Endodermal cell (in vitro differentiated cells): ENCODE measurements at regions not wholly inside any gene's neighbourhood (a gene's known extent, or its start where the extent isn't known, plus 50 kb on each side); places are given as distances from the start of the nearest gene placed in this dataset.
"Not testable (repeated sequence)": the region's sequence is repeated elsewhere in the genome, so short reads cannot be mapped to it uniquely, and the experiment has no call there.

Source experiments
- DNase-seq: peaks from one replicate; pipeline ENCODE4 v3.0.0-alpha.2; 2017
- H3K27ac ChIP-seq: 2 replicates; pipeline ENCODE4 v1.5.1; 2013; ENCODE audit warnings: mild to moderate bottlenecking, low read depth, low read length, moderate library complexity
- H3K27me3 ChIP-seq: 2 replicates; pipeline ENCODE4 v1.6.1; 2013; ENCODE audit warnings: mild to moderate bottlenecking, low read length, moderate library complexity; ENCODE audit not compliant: insufficient read depth, control insufficient read depth, poor library complexity, severe bottlenecking
- H3K36me3 ChIP-seq: 2 replicates; pipeline ENCODE4 v1.7.0; 2013; ENCODE audit warnings: mild to moderate bottlenecking, low read length, moderate library complexity; ENCODE audit not compliant: control insufficient read depth, insufficient read depth
- H3K4me1 ChIP-seq: one replicate; pipeline ENCODE4 v1.7.0; 2013; ENCODE audit warnings: low read length; ENCODE audit not compliant: control insufficient read depth, insufficient read depth
- H3K4me3 ChIP-seq: 2 replicates; pipeline ENCODE4 v1.5.1; 2013; ENCODE audit warnings: mild to moderate bottlenecking, low read length, moderate library complexity
- H3K9ac ChIP-seq: 2 replicates; pipeline ENCODE4 v1.6.1; 2013; ENCODE audit warnings: mild to moderate bottlenecking, low read length, moderate library complexity; ENCODE audit not compliant: poor library complexity, severe bottlenecking; ENCODE audit errors: extremely low read depth
- H3K9me3 ChIP-seq: 2 replicates; pipeline ENCODE4 v1.6.1; 2013; ENCODE audit warnings: mild to moderate bottlenecking, low read length, moderate library complexity; ENCODE audit not compliant: control insufficient read depth
- H3K27ac Mint-ChIP-seq: 2 replicates; pipeline ENCODE4 v1.8.0; 2020; ENCODE audit warnings: mixed read lengths
- H3K27me3 Mint-ChIP-seq: 2 replicates; pipeline ENCODE4 v1.8.0; 2021; ENCODE audit warnings: mild to moderate bottlenecking, mixed read lengths; ENCODE audit not compliant: insufficient read depth
- H3K36me3 Mint-ChIP-seq: 2 replicates; pipeline ENCODE4 v1.8.0; 2020; ENCODE audit warnings: low read depth, mixed read lengths
- H3K4me1 Mint-ChIP-seq: 2 replicates; pipeline ENCODE4 v1.8.0; 2020; ENCODE audit warnings: mixed read lengths
- H3K4me3 Mint-ChIP-seq: 2 replicates; pipeline ENCODE4 v1.8.0; 2020; ENCODE audit warnings: mild to moderate bottlenecking, moderate library complexity, mixed read lengths
- H3K9me3 Mint-ChIP-seq: 2 replicates; pipeline ENCODE4 v1.8.0; 2020; ENCODE audit warnings: mild to moderate bottlenecking, mixed read lengths
- WGBS, 2 experiments: methylation state at CpG; one replicate each; pipeline versions ENCODE4 v1.1.5 to v1.1.7; 2013; ENCODE audit warnings: missing lambda C conversion rate in 2 of 2, mixed read lengths in 1 of 2; ENCODE audit not compliant: insufficient coverage in 1 of 2, insufficient read length in 1 of 2; 5-methylcytosine and 5-hydroxymethylcytosine counted together

- H3K4me3 ChIP-seq, H3K27ac Mint-ChIP-seq, H3K4me1 ChIP-seq, H3K27me3 ChIP-seq, H3K27ac ChIP-seq, H3K36me3 Mint-ChIP-seq, H3K4me1 Mint-ChIP-seq, DNase-seq, H3K4me3 Mint-ChIP-seq, H3K9me3 Mint-ChIP-seq, H3K9ac ChIP-seq, H3K27me3 Mint-ChIP-seq, H3K9me3 ChIP-seq, H3K36me3 ChIP-seq: not testable (repeated sequence)
- WGBS, 2 experiments, result no CpG with 5 or more reads among the region's 1 CpG
Measured at GRCh38 chr2:131923287-131923686, 238.5 kb downstream of the ANKRD30BL start.

- H3K4me1 Mint-ChIP-seq, H3K27me3 Mint-ChIP-seq, H3K27me3 ChIP-seq, H3K9me3 ChIP-seq, H3K9ac ChIP-seq, H3K4me1 ChIP-seq, H3K27ac Mint-ChIP-seq, H3K36me3 ChIP-seq, H3K9me3 Mint-ChIP-seq, DNase-seq, H3K4me3 Mint-ChIP-seq, H3K36me3 Mint-ChIP-seq, H3K27ac ChIP-seq, H3K4me3 ChIP-seq: not testable (repeated sequence)
- WGBS, 2 experiments, result 90 to 100% methylated on average over 1 to 2 of the region's 2 CpGs
Measured at GRCh38 chr2:131922854-131923253, 238.9 kb downstream of the ANKRD30BL start.
